Epithelial cell of prostate (primary cell): ENCODE measurements at regions not wholly inside any gene's neighbourhood (a gene's known extent, or its start where the extent isn't known, plus 50 kb on each side); places are given as distances from the start of the nearest gene placed in this dataset.

Experiments used
- DNase-seq: peaks from one replicate; pipeline ENCODE4 v3.0.0-alpha.2; 2011; ENCODE audit warnings: low read depth, low spot score
- H3K27ac ChIP-seq: fragments of 450-650 bp; 2 replicates; pipeline ENCODE4 v1.5.1; 2017; ENCODE audit warnings: mild to moderate bottlenecking

DNA sequence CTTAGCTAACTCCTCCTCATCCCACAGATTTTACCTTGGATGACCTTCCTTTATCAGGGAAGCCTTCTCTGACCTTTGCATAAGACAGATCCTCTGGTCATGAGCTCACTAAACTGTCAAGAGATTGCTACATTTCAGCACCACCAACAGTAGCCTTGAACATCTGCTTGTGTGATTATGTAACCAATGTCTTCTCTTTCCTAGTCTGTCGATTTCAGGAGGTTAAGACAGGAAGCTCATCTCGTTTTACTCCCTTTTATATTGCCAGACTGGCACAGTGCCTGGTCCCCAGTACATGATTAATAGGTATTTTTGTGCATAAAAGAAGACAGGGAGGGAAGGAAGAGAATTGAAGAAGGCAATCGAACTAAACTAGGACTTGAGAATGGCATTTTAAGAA, 1697.7 kb downstream of the EFNB2 start:
- no peak overlapping the region for H3K27ac ChIP-seq
- no peak for DNase-seq

DNA sequence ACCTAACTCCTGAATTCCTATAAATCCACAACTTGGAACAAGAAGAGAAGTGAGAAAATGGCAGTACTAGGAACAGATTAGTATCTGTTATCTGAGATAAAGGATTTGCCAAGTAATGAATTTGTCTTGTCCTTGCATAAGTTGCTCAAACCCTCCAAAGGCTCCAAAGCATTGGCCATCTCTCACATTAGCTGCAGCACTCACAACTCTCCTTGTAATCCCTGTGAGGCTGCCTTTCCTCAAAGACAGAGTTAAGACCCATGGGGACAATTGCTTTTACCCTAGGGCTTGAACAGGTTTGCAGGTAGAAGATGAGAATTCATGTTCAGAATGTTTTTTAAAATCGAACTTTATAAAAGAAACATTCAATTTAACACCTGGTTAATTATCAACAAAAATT, 1702.2 kb downstream of the EFNB2 start:
- DNase-seq: no peak
- H3K27ac ChIP-seq: no peak overlapping the region

DNA sequence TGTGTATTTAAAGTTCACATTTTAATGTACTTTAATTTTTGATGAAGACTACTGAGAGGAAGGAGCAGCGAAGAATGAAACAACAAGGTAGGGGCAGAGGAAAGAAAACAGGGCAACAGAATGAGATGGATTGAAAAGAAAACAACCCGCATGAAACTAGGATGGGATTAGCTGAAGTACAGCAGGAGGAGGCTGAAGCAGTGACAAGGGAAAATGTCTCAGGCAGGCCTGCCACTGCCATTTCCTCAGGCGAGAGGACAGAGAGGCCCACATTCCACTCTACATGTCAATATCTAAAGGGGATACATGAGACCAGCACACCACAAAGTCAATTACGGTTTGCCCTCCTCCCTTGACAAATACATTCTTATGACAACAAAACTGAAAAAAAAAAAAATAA, 1703.2 kb downstream of the EFNB2 start:
- DNase-seq: no peak
- no peak overlapping the region for H3K27ac ChIP-seq

- H3K27ac ChIP-seq: no peak overlapping the region
- no peak for DNase-seq
These were observed 1703.6 kb downstream of the EFNB2 start for GRCh38 chr13:104831831-104832230.

DNA sequence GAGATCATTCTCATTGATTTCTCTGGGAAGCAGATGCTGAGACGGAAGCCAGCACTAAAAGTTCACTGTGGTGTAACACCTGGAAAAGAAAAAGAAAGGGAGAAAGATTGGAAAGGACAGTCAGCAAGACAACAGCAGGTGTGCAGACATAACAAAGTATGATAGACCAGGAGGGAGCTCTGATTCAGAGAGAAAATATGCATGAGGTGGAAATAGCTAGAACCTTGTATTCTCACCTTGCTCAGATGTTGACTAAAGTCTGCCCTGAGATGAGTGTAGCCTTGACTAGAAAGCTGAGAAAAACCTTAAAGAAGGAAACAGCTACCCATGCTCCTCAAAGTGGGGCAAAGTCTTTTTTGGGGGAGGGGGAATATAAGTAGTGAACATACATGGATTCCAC, 1711.8 kb downstream of the EFNB2 start:
- no peak overlapping the region for H3K27ac ChIP-seq
- DNase-seq: no peak

DNA sequence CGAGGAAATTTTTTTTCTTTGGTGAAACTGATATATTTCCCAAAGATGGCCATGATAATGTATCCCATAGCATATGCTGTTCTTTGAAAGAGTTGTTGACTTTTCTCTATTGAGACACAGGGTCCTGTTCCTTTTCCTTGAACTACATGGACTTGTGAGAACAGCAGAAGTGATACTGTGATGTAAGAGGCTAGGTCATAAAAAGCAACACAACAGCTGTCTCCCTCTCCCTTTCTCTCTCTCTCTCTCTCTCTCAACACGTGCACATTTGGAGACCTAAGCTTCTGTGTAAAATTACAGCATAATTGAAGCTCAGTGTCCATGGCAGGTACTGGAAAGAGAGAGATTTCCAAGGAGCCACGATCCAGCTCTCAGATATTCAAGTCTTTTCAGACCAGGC, 1712.4 kb downstream of the EFNB2 start:
- no peak for DNase-seq
- H3K27ac ChIP-seq: no peak overlapping the region

- no peak overlapping the region for H3K27ac ChIP-seq
- no peak for DNase-seq
These were observed 1718.2 kb downstream of the EFNB2 start for GRCh38 chr13:104817271-104817670.

- no peak overlapping the region for H3K27ac ChIP-seq
- DNase-seq: no peak
These were observed 1718.7 kb downstream of the EFNB2 start for GRCh38 chr13:104816726-104817125.

DNA sequence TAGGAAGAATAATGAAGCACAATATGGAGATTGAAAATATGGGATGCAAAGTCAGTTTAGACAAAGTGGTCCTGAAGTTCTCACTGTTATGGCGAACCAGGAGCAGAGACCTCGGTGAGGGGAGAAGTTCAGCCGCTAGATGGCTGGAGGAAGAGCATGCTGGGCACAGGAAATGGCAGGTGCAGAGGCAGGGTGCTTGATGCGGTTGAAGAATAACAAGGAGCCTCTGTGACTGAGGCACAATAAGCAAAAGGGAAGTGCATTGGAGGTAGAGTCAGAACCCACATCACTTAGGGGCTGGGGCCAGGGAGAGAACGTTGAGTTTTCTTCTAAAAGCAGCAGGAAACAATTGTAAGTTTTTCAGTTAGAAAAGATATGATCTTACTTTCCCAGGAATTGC, 1725.2 kb downstream of the EFNB2 start:
- no peak for DNase-seq
- no peak overlapping the region for H3K27ac ChIP-seq

GRCh38 chr13:104809483-104809882, 1726.0 kb downstream of the EFNB2 start:
- no peak overlapping the region for H3K27ac ChIP-seq
- DNase-seq: no peak

GRCh38 chr13:104805346-104805745, 1730.1 kb downstream of the EFNB2 start:
- DNase-seq: no peak
- no peak overlapping the region for H3K27ac ChIP-seq

DNA sequence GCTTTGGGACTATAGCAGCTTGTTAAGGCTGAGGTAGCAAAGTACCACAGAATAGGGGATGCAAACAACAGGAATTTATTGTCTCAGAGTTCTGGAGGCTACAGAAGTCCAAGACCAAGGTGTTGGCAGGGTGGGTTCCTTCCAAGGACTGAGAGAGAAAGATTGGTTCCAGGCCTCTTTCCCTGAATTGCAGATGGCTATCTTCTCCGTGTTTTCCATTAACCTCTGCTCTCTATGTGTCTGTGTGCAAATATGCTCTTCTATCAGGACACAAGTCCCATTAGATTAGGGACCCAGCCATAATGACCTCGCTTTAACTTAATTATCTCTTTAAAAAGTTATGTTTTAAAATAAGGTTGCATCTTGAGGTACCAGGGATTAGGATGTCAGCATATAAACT, 1732.9 kb upstream of the SLC10A2 start:
- no peak overlapping the region for H3K27ac ChIP-seq
- no peak for DNase-seq

- no peak overlapping the region for H3K27ac ChIP-seq
These were observed 1732.3 kb upstream of the SLC10A2 start for GRCh38 chr13:104798486-104798885.

DNA sequence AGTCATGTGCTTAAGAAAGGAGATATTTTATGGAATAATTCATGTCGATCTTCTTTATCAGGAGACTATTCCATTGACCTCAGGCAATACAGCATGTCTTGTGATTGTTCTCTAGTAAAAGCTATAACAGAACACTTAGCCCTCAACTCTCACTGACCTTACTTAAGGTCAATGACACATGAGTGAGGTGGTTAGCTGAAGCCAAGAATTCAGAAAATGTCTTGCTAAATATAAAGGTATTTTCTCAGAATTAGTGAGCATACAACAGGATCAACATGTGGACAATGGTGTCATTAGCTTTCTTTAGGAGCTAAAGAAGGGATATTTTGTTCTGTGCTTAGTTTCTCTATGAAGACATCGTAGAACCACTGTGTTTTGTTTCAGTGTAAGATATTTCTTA, 1730.4 kb upstream of the SLC10A2 start:
- no peak for DNase-seq
- H3K27ac ChIP-seq: no peak overlapping the region

More at GRCh38 chr13:104798486-104798885, 1732.3 kb upstream of the SLC10A2 start:
- DNase-seq: no peak

DNA sequence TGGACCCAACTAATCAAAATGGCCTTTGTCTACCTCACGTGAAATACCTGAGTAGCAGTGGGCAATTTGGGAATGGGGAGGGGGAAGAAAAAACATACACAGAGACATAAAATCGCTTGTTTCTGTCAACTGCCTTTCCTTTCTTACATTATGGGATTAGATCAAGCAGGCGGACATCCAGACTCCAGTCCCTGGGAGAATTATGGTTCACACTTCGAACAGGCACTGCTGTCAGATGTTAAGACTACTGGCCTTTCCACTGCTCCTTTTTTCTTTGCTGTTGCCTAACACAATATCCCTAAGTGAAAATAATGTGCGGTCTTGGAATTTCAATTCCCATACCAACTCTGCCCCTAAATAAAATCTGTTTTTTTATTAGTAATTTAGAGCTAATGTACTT, 1719.7 kb upstream of the SLC10A2 start:
- no peak overlapping the region for H3K27ac ChIP-seq
- no peak for DNase-seq

DNA sequence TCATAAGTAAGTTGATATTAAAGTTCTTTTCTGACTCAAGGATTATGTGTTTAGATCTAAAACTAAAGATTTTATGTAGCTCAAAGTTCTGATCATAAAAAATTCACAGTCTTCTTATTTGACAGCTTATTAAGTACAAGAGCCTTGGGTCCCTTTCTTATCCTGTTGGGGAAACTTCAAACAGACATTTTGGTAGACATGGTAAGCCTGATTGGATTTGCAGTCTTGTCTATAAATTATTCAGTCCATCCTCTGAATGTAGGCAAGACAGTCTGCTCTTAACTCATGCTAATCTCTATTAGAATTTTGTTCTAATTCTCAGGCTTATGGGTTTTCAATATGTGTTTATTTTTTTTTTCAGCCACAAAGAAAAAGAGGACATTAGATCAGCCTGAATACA, 1718.7 kb upstream of the SLC10A2 start:
- DNase-seq: no peak
- H3K27ac ChIP-seq: no peak overlapping the region

DNA sequence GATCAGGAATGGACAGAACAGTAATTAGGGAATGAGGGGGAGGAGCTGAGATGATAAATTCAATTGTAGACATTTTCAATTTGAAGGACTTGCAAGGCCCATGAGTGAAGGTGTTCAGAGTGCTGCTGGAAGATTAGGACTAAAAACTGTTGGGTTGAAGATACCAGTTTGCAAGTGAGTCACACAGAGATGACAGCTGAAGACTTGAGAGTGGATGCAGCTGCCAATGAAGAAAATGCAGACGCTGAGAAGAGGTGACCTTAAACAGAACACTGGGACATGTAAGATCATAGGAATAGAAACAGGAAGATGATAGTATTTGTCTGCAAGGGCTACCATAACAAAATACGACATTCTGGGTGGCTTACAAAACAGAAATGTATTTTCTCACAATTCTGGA, 1716.5 kb upstream of the SLC10A2 start:
- DNase-seq: no peak
- no peak overlapping the region for H3K27ac ChIP-seq

DNA sequence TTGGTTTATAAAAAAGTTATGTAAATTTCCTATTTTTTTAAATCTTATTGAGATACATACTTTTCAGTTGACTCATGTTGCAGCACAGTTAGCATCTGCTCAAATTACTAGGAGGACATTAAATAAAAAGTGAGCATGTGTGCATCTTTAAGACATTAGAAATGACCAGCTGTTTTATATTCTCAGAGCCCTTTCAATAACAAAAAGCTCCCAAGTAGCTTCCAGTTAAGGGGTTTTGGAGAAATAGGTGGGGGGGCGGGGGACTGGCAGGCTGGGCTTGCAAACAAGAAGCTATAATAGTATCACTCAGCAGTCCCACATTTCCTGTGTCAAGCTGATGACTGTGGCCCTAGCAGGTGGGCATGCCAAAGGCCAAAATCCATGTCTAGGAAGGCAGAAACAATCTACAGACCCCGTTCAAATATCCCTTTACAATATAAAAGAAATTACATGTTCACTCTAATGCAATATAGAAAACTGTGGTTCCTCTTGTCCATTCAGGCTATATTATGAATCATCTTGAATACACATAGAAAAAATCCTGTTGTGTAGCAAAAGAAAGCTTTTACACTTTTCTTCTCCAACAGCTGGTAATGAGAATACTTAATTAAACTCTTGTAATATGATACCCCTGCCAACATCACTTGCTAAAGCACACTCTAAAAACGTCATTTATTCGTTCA, 1713.2 kb upstream of the SLC10A2 start:
- no peak for DNase-seq
- no peak overlapping the region for H3K27ac ChIP-seq

DNA sequence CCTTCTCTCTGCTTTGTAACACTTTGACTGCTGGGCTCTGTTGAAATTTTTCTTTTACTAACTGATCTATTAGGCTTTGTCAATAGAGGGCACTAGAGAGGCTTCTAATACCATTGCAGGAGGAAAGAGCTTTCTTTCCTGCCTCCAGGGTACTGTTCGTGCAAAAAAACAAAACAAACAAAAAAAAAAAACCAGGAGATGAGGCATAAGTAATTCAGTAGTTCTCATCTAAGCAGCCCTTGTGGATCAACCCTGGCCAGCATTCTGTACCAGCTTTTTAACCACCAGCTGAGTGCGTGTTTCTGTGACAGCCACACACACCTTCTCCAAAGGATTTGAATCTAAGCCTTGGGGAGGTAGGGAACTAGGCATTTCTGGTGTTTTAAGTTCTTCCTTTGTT, 1707.6 kb upstream of the SLC10A2 start:
- H3K27ac ChIP-seq: no peak overlapping the region
- peak; percentile 20 for DNase-seq

- H3K27ac ChIP-seq: no peak overlapping the region
- no peak for DNase-seq
These were observed 1703.3 kb upstream of the SLC10A2 start for GRCh38 chr13:104769545-104769944.

- H3K27ac ChIP-seq: no peak overlapping the region
These were observed 1700.1 kb upstream of the SLC10A2 start for GRCh38 chr13:104766319-104766718.

DNA sequence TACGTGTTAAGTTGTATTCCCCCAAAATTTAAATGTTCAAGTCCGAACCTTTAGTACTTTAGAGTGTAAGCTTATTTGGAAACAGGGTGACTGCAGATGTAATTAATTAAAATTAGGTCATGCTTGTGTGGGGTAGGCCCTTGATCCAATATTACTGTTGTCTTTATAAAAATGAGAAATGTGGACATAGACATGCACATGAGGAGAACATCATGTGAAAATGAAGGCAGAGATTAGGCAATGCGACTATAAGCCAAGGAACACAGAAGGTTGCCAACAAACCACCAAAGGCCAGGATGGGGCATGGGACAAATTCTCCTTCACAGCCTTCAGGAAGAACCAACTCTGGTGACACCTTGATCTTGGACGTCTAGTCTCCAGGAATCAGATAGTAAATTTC, 1698.4 kb upstream of the SLC10A2 start:
- no peak for DNase-seq
- H3K27ac ChIP-seq: no peak overlapping the region

More at GRCh38 chr13:104766319-104766718, 1700.1 kb upstream of the SLC10A2 start:
- no peak for DNase-seq

- no peak for DNase-seq
- no peak overlapping the region for H3K27ac ChIP-seq
These were observed 1692.9 kb upstream of the SLC10A2 start for GRCh38 chr13:104759069-104759468.
